ENCODE measurements at regions not wholly inside any gene's neighbourhood (a gene's known extent, or its start where the extent isn't known, plus 50 kb on each side); places are given as distances from the start of the nearest gene placed in this dataset.

GRCh38 chr9:30584559-30584958, 1799.9 kb upstream of the ACO1 start:
- WGBS, 2 experiments (ENCODE audit: extremely low coverage in 2 of 2, insufficient read length in 1 of 2): no CpG with 5 or more reads among the region's 2 CpGs
- ATAC-seq (ENCODE audit: low read depth): no peak
- intact Hi-C loops (cut with micrococcal nuclease): no loop called here

More at GRCh38 chr9:30584559-30584958, 1799.9 kb upstream of the ACO1 start:
- Histone ChIP-seq H3K9me3 (ENCODE audit: control insufficient read depth, insufficient read depth, low read length) (0 out of 2 replicates have a peak, but pooled peaks cover 2% of the 10 kb centered on the region), H4K91ac (ENCODE audit: insufficient read depth, low read depth, low read length) (no peak overlapping the region), H3K4me2 (ENCODE audit: low read depth, low read length) (no peak overlapping the region), H2BK5ac (ENCODE audit: low read depth, low read length, poor library complexity, severe bottlenecking) (no peak overlapping the region), H3K56ac (ENCODE audit: extremely low read depth, insufficient read depth, low read length) (no peak overlapping the region), H2AK9ac (replicated peaks; ENCODE audit: low read depth, low read length, poor library complexity) (no peak overlapping the region), H3K79me1 (ENCODE audit: low read depth in 1 of 2, low read length in 2 of 2) (no peaks in the 10 kb centered on the region), H3K36me3 (ENCODE audit: control insufficient read depth, insufficient read depth, low read length) (no peaks in the 10 kb centered on the region), H4K5ac (ENCODE audit: low read depth, low read length) (no peak overlapping the region), H2BK15ac (ENCODE audit: low read depth, low read length) (no peak overlapping the region), H3K23ac (ENCODE audit: low read depth, low read length) (no peak overlapping the region), H3K9ac (ENCODE audit: low read depth, low read length) (no peak overlapping the region), H2AK5ac (ENCODE audit: low read depth, low read length) (no peak overlapping the region), H3K18ac (ENCODE audit: low read depth, low read length) (no peak overlapping the region), H4K8ac (ENCODE audit: low read depth in 2 of 2, low read length in 2 of 2) (no peak overlapping the region), H3K27ac (ENCODE audit: insufficient read depth, low read length) (no peak overlapping the region), H3K9me1 (ENCODE audit: insufficient read depth, low read length) (no peaks in the 10 kb centered on the region), H4K20me1 (ENCODE audit: insufficient read depth, low read length) (no peaks in the 10 kb centered on the region), H2BK20ac (ENCODE audit: low read depth, low read length) (no peak overlapping the region), H3K4ac (ENCODE audit: low read depth, low read length) (no peak overlapping the region), H3K4me1 (ENCODE audit: control insufficient read depth, insufficient read depth, low read length) (no peaks in the 10 kb centered on the region), H2AFZ (replicated peaks; ENCODE audit: low read length, poor library complexity) (no peak overlapping the region), H2BK120ac (ENCODE audit: low read depth, low read length) (no peak overlapping the region), H3K4me3 (ENCODE audit: insufficient read depth, low read depth, low read length) (no peak overlapping the region), H3K27me3 (ENCODE audit: control insufficient read depth, insufficient read depth, low read length) (no peaks in the 10 kb centered on the region), H3K14ac (replicated peaks; ENCODE audit: low read depth, low read length) (no peak overlapping the region)
- no peak for DNase-seq
- POLR2A ChIA-PET (ENCODE audit: unreplicated experiment): no interaction called here
- in situ Hi-C loops (cut with MboI; ENCODE audit: low sequenced_read_pairs): no loop called here
- dilution Hi-C loops (cut with HindIII; ENCODE audit: low sequenced_read_pairs, unreplicated experiment): no loop called here
- CTCF ChIA-PET: no interaction called here
- BruUV-seq (replicated peaks): no TSS peak
- TF ChIP-seq, protein P1, sequence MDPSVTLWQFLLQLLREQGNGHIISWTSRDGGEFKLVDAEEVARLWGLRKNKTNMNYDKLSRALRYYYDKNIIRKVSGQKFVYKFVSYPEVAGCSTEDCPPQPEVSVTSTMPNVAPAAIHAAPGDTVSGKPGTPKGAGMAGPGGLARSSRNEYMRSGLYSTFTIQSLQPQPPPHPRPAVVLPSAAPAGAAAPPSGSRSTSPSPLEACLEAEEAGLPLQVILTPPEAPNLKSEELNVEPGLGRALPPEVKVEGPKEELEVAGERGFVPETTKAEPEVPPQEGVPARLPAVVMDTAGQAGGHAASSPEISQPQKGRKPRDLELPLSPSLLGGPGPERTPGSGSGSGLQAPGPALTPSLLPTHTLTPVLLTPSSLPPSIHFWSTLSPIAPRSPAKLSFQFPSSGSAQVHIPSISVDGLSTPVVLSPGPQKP (IDR thresholded peaks at IDR 0.05; ENCODE audit: borderline replicate concordance, low read depth, low read length): no peak
- no peak for TF ChIP-seq POLR2A (IDR thresholded peaks at IDR 0.05; ENCODE audit: low read depth, low read length)
- TF ChIP-seq SMC3 (IDR thresholded peaks at IDR 0.05; ENCODE audit: low read depth, low read length): no peak
- TF ChIP-seq, protein P2, sequence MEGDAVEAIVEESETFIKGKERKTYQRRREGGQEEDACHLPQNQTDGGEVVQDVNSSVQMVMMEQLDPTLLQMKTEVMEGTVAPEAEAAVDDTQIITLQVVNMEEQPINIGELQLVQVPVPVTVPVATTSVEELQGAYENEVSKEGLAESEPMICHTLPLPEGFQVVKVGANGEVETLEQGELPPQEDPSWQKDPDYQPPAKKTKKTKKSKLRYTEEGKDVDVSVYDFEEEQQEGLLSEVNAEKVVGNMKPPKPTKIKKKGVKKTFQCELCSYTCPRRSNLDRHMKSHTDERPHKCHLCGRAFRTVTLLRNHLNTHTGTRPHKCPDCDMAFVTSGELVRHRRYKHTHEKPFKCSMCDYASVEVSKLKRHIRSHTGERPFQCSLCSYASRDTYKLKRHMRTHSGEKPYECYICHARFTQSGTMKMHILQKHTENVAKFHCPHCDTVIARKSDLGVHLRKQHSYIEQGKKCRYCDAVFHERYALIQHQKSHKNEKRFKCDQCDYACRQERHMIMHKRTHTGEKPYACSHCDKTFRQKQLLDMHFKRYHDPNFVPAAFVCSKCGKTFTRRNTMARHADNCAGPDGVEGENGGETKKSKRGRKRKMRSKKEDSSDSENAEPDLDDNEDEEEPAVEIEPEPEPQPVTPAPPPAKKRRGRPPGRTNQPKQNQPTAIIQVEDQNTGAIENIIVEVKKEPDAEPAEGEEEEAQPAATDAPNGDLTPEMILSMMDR (conservative IDR thresholded peaks at IDR 0.05; ENCODE audit: low read depth, low read length): no peak
- TF ChIP-seq NFE2L2 (IDR thresholded peaks at IDR 0.05; ENCODE audit: low read depth, low read length): no peak
- no peak for TF ChIP-seq USF2 (IDR thresholded peaks at IDR 0.05; ENCODE audit: low read depth, low read length)
- TF ChIP-seq MAZ (IDR thresholded peaks at IDR 0.05; ENCODE audit: borderline replicate concordance, low read depth, low read length): no peak
- no peak for TF ChIP-seq RFX5 (IDR thresholded peaks at IDR 0.05; ENCODE audit: low read depth, low read length)
- TF ChIP-seq RCOR1 (IDR thresholded peaks at IDR 0.05; ENCODE audit: insufficient replicate concordance, low read length): no peak
- no peak for TF ChIP-seq FOS (IDR thresholded peaks at IDR 0.05; ENCODE audit: low read depth, low read length)
- TF ChIP-seq MXI1 (IDR thresholded peaks at IDR 0.05; ENCODE audit: borderline replicate concordance, low read depth, low read length): no peak
- no peak for TF ChIP-seq BHLHE40 (IDR thresholded peaks at IDR 0.05; ENCODE audit: low read depth, low read length)
- TF ChIP-seq RAD21 (IDR thresholded peaks at IDR 0.05; ENCODE audit: low read length): no peak
- TF ChIP-seq CHD1 (IDR thresholded peaks at IDR 0.05; ENCODE audit: low read depth, low read length): no peak
